DND-41 (cell line): ENCODE measurements at regions not wholly inside any gene's neighbourhood (a gene's known extent, or its start where the extent isn't known, plus 50 kb on each side); places are given as distances from the start of the nearest gene placed in this dataset.
"Not testable (repeated sequence)": the region's sequence is repeated elsewhere in the genome, so short reads cannot be mapped to it uniquely, and the experiment has no call there.

Experiments
- EZH2 ChIP-seq: IDR thresholded peaks from 3 replicates; pipeline ENCODE4 v1.6.1; 2012; ENCODE audit warnings: borderline replicate concordance, low read depth, mild to moderate bottlenecking, moderate library complexity, low read length, inconsistent platforms; ENCODE audit not compliant: severe bottlenecking
- TF ChIP-seq, protein P1 (sequence below): IDR thresholded peaks from 2 replicates; pipeline ENCODE4 v1.5.1; 2012; ENCODE audit warnings: borderline replicate concordance, low read length, moderate library complexity, mild to moderate bottlenecking; ENCODE audit not compliant: poor library complexity, severe bottlenecking; ENCODE audit errors: extremely low read depth

DNA sequence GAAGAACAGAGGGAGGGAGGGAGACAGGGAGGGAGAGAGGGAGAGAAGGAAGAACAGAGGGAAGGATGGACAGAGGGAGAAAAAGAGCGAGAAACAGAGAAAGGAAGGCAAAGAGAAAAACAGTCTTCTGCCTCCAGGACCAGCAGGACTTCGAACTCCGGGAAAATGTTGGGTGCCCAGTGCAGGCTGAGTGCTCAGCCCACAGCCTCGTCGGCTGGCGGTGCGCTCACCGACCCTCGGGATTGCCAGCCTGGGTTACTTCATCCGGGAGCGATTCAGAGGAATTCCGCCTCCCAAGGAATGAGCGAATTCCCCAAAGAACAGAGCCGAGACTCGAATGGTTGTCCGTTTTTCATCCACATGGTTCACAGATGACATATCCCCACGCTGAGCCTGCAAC, 1931.7 kb upstream of the DEFB115 start:
- TF ChIP-seq, protein P1, sequence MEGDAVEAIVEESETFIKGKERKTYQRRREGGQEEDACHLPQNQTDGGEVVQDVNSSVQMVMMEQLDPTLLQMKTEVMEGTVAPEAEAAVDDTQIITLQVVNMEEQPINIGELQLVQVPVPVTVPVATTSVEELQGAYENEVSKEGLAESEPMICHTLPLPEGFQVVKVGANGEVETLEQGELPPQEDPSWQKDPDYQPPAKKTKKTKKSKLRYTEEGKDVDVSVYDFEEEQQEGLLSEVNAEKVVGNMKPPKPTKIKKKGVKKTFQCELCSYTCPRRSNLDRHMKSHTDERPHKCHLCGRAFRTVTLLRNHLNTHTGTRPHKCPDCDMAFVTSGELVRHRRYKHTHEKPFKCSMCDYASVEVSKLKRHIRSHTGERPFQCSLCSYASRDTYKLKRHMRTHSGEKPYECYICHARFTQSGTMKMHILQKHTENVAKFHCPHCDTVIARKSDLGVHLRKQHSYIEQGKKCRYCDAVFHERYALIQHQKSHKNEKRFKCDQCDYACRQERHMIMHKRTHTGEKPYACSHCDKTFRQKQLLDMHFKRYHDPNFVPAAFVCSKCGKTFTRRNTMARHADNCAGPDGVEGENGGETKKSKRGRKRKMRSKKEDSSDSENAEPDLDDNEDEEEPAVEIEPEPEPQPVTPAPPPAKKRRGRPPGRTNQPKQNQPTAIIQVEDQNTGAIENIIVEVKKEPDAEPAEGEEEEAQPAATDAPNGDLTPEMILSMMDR = not testable (repeated sequence)
- TF ChIP-seq EZH2 = not testable (repeated sequence)
